RKO (cell line): ENCODE measurements at regions not wholly inside any gene's neighbourhood (a gene's known extent, or its start where the extent isn't known, plus 50 kb on each side); places are given as distances from the start of the nearest gene placed in this dataset.

Experiments used
- DNase-seq: peaks from one replicate; pipeline ENCODE4 v3.0.0-alpha.2; 2016; ENCODE audit warnings: low spot score

- DNase-seq, result no peak
Observed at GRCh38 chr20:57763235-57763595, 53.4 kb upstream of the PMEPA1 start.

GRCh38 chr20:57762531-57763234, 52.9 kb upstream of the PMEPA1 start:
- DNase-seq, result no peak

GRCh38 chr20:57761413-57761734, 51.6 kb upstream of the PMEPA1 start:
- no peak for DNase-seq

GRCh38 chr20:57760698-57761412, 51.0 kb upstream of the PMEPA1 start:
- DNase-seq, result no peak

GRCh38 chr20:57759724-57760123, 49.9 kb upstream of the PMEPA1 start:
- DNase-seq, result no peak
